ENCODE measurements at regions not wholly inside any gene's neighbourhood (a gene's known extent, or its start where the extent isn't known, plus 50 kb on each side); places are given as distances from the start of the nearest gene placed in this dataset.

GRCh38 chr9:117543089-117543488 is 128.2 kb upstream of the ASTN2 start:
- H3K4me3 Mint-ChIP-seq: no peak overlapping the region
- ATAC-seq (replicated peaks in 1 of 2): no peak
- no peaks in the 10 kb centered on the region for H3K4me1 Mint-ChIP-seq (ENCODE audit: low read depth)

GRCh38 chr9:117542021-117542420 is 127.2 kb upstream of the ASTN2 start:
- Mint-ChIP-seq H3K4me1 (ENCODE audit: low read depth) (no peaks in the 10 kb centered on the region), H3K27ac (no peak overlapping the region), H3K9me3 (no peaks in the 10 kb centered on the region), H3K4me3 (no peak overlapping the region), H3K36me3 (ENCODE audit: insufficient read depth in 2 of 2) (no peaks in the 10 kb centered on the region), H3K27me3 (ENCODE audit: low read depth) (no peaks in the 10 kb centered on the region)
- no peak for DNase-seq
- ATAC-seq (replicated peaks in 1 of 2): no peak

More at GRCh38 chr9:117543089-117543488, 128.2 kb upstream of the ASTN2 start:
- Mint-ChIP-seq H3K27me3 (ENCODE audit: low read depth) (no peaks in the 10 kb centered on the region), H3K9me3 (no peaks in the 10 kb centered on the region), H3K27ac (no peak overlapping the region), H3K36me3 (ENCODE audit: insufficient read depth in 2 of 2) (no peaks in the 10 kb centered on the region)
- no peak for DNase-seq

GRCh38 chr9:117541181-117541580 is 126.3 kb upstream of the ASTN2 start:
- H3K4me3 Mint-ChIP-seq: no peak overlapping the region
- no peak for DNase-seq
- no peak for ATAC-seq (replicated peaks in 1 of 2)
- no peaks in the 10 kb centered on the region for H3K36me3 Mint-ChIP-seq (ENCODE audit: insufficient read depth in 2 of 2)
- no peaks in the 10 kb centered on the region for H3K4me1 Mint-ChIP-seq (ENCODE audit: low read depth)
- H3K9me3 Mint-ChIP-seq: no peaks in the 10 kb centered on the region
- H3K27ac Mint-ChIP-seq: no peak overlapping the region
- no peaks in the 10 kb centered on the region for H3K27me3 Mint-ChIP-seq (ENCODE audit: low read depth)

GRCh38 chr9:117535973-117536372 is 121.1 kb upstream of the ASTN2 start:
- Mint-ChIP-seq H3K4me3 (no peak overlapping the region), H3K9me3 (peaks cover 0 to 2% of the 10 kb centered on the region in 2 donors), H3K4me1 (ENCODE audit: low read depth) (no peaks in the 10 kb centered on the region), H3K27ac (no peak overlapping the region), H3K27me3 (ENCODE audit: low read depth) (no peaks in the 10 kb centered on the region), H3K36me3 (ENCODE audit: insufficient read depth in 2 of 2) (no peaks in the 10 kb centered on the region)
- no peak for DNase-seq
- ATAC-seq (replicated peaks in 1 of 2): no peak

GRCh38 chr9:117535434-117535833 is 120.6 kb upstream of the ASTN2 start:
- no peaks in the 10 kb centered on the region for H3K4me1 Mint-ChIP-seq (ENCODE audit: low read depth)
- ATAC-seq (replicated peaks in 1 of 2): no peak
- H3K4me3 Mint-ChIP-seq: no peak overlapping the region
- DNase-seq: no peak
- peaks cover 0 to 2% of the 10 kb centered on the region in 2 donors for H3K9me3 Mint-ChIP-seq
- H3K27ac Mint-ChIP-seq: no peak overlapping the region
- H3K27me3 Mint-ChIP-seq (ENCODE audit: low read depth): no peaks in the 10 kb centered on the region
- H3K36me3 Mint-ChIP-seq (ENCODE audit: insufficient read depth in 2 of 2): no peaks in the 10 kb centered on the region

- Mint-ChIP-seq H3K4me3 (no peak overlapping the region), H3K27ac (no peak overlapping the region), H3K4me1 (ENCODE audit: low read depth) (no peaks in the 10 kb centered on the region), H3K9me3 (peaks cover 0 to 4% of the 10 kb centered on the region in 2 donors), H3K27me3 (ENCODE audit: low read depth) (no peaks in the 10 kb centered on the region), H3K36me3 (ENCODE audit: insufficient read depth in 2 of 2) (no peaks in the 10 kb centered on the region)
- no peak for DNase-seq
- ATAC-seq (replicated peaks in 1 of 2): no peak
Observed at GRCh38 chr9:117528225-117528624, 113.4 kb upstream of the ASTN2 start.

- Mint-ChIP-seq H3K36me3 (ENCODE audit: insufficient read depth in 2 of 2) (no peaks in the 10 kb centered on the region), H3K27ac (no peak overlapping the region), H3K4me3 (no peak overlapping the region), H3K9me3 (peaks cover 0 to 1% of the 10 kb centered on the region in 2 donors), H3K27me3 (ENCODE audit: low read depth) (no peaks in the 10 kb centered on the region), H3K4me1 (ENCODE audit: low read depth) (no peaks in the 10 kb centered on the region)
- no peak for DNase-seq
- no peak for ATAC-seq (replicated peaks in 1 of 2)
Observed at GRCh38 chr9:117526674-117527073, 111.8 kb upstream of the ASTN2 start.

- H3K9me3 Mint-ChIP-seq: peaks cover 4 to 5% of the 10 kb centered on the region in 2 donors
- no peak for ATAC-seq (replicated peaks in 1 of 2)
- no peak overlapping the region for H3K27ac Mint-ChIP-seq
- H3K36me3 Mint-ChIP-seq (ENCODE audit: insufficient read depth in 2 of 2): no peaks in the 10 kb centered on the region
- no peak overlapping the region for H3K4me3 Mint-ChIP-seq
- DNase-seq: no peak
- no peaks in the 10 kb centered on the region for H3K4me1 Mint-ChIP-seq (ENCODE audit: low read depth)
- no peaks in the 10 kb centered on the region for H3K27me3 Mint-ChIP-seq (ENCODE audit: low read depth)
Observed at GRCh38 chr9:117523531-117524153, 108.8 kb upstream of the ASTN2 start.

- H3K4me1 Mint-ChIP-seq (ENCODE audit: low read depth): no peaks in the 10 kb centered on the region
- no peak overlapping the region for H3K27ac Mint-ChIP-seq
- peaks cover 5% of the 10 kb centered on the region in 2 donors for H3K9me3 Mint-ChIP-seq
- no peaks in the 10 kb centered on the region for H3K36me3 Mint-ChIP-seq (ENCODE audit: insufficient read depth in 2 of 2)
- H3K27me3 Mint-ChIP-seq (ENCODE audit: low read depth): no peaks in the 10 kb centered on the region
- ATAC-seq (replicated peaks in 1 of 2) (no peak), DNase-seq (no peak)
- no peak overlapping the region for H3K4me3 Mint-ChIP-seq
Observed at GRCh38 chr9:117521293-117521692, 106.4 kb upstream of the ASTN2 start.

GRCh38 chr9:117516676-117517632 is 102.1 kb upstream of the ASTN2 start:
- no peaks in the 10 kb centered on the region for H3K27me3 Mint-ChIP-seq (ENCODE audit: low read depth)
- H3K4me3 Mint-ChIP-seq: no peak overlapping the region
- no peak for DNase-seq
- H3K4me1 Mint-ChIP-seq (ENCODE audit: low read depth): no peaks in the 10 kb centered on the region
- no peak overlapping the region for H3K27ac Mint-ChIP-seq
- ATAC-seq (replicated peaks in 1 of 2): no peak
- H3K9me3 Mint-ChIP-seq: peaks cover 7 to 12% of the 10 kb centered on the region in 2 donors
- H3K36me3 Mint-ChIP-seq (ENCODE audit: insufficient read depth in 2 of 2): no peaks in the 10 kb centered on the region

GRCh38 chr9:117511852-117512481 is 97.1 kb upstream of the ASTN2 start:
- DNase-seq (no peak), ATAC-seq (replicated peaks in 1 of 2) (no peak)
- H3K36me3 Mint-ChIP-seq (ENCODE audit: insufficient read depth in 2 of 2): no peaks in the 10 kb centered on the region
- no peaks in the 10 kb centered on the region for H3K27me3 Mint-ChIP-seq (ENCODE audit: low read depth)
- H3K27ac Mint-ChIP-seq: no peak overlapping the region
- H3K4me3 Mint-ChIP-seq: no peak overlapping the region
- no peaks in the 10 kb centered on the region for H3K4me1 Mint-ChIP-seq (ENCODE audit: low read depth)
- H3K9me3 Mint-ChIP-seq: peaks cover 3 to 9% of the 10 kb centered on the region in 2 donors

GRCh38 chr9:117496307-117496706 is 81.5 kb upstream of the ASTN2 start:
- Mint-ChIP-seq H3K27ac (no peak overlapping the region), H3K4me1 (ENCODE audit: low read depth) (no peaks in the 10 kb centered on the region), H3K4me3 (no peak overlapping the region), H3K9me3 (peaks cover 3% of the 10 kb centered on the region in 2 donors), H3K27me3 (ENCODE audit: low read depth) (no peaks in the 10 kb centered on the region), H3K36me3 (ENCODE audit: insufficient read depth in 2 of 2) (no peaks in the 10 kb centered on the region)
- ATAC-seq (replicated peaks in 1 of 2): no peak
- DNase-seq: no peak

GRCh38 chr9:117494401-117495090 is 79.7 kb upstream of the ASTN2 start:
- Mint-ChIP-seq H3K36me3 (ENCODE audit: insufficient read depth in 2 of 2) (no peaks in the 10 kb centered on the region), H3K27me3 (ENCODE audit: low read depth) (no peaks in the 10 kb centered on the region), H3K9me3 (peaks cover 2 to 3% of the 10 kb centered on the region in 2 donors), H3K4me1 (ENCODE audit: low read depth) (no peaks in the 10 kb centered on the region), H3K27ac (no peak overlapping the region), H3K4me3 (no peak overlapping the region)
- no peak for DNase-seq
- no peak for ATAC-seq (replicated peaks in 1 of 2)
